ENCODE measurements at regions not wholly inside any gene's neighbourhood (a gene's known extent, or its start where the extent isn't known, plus 50 kb on each side); places are given as distances from the start of the nearest gene placed in this dataset.

DNA sequence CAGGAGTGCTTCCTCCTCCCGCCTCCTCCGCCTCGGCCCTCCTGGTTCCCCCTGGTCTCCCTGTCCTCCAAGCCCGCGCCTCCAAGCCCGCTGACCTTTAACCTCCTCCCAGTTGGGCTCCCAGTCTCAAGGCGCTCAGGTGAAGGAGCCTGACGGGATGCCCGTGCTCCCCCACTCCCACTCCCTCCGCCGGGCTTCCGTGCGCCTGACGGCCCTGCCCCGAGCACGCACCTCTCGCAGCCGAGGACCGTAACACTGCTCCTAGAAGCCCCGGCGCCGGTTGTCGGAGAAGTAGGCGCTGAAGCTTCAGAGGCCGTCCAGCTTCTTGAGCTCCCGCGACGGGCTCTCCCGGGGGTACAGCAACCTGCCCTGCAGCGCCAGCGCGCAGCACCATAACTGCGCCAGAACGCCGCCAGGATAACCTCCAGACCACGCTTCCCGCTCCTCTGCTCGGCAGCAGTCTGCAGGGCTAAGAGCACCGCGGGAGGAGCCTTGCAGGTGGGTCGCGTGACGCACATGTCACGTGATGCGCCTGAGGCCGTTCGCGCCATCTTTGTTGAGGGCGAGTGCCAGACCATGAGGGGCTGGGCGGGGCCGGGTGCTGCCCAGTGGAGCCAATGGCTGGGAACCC, 71.0 kb upstream of the ZNF479 start:
- TF ChIP-seq, protein P1, sequence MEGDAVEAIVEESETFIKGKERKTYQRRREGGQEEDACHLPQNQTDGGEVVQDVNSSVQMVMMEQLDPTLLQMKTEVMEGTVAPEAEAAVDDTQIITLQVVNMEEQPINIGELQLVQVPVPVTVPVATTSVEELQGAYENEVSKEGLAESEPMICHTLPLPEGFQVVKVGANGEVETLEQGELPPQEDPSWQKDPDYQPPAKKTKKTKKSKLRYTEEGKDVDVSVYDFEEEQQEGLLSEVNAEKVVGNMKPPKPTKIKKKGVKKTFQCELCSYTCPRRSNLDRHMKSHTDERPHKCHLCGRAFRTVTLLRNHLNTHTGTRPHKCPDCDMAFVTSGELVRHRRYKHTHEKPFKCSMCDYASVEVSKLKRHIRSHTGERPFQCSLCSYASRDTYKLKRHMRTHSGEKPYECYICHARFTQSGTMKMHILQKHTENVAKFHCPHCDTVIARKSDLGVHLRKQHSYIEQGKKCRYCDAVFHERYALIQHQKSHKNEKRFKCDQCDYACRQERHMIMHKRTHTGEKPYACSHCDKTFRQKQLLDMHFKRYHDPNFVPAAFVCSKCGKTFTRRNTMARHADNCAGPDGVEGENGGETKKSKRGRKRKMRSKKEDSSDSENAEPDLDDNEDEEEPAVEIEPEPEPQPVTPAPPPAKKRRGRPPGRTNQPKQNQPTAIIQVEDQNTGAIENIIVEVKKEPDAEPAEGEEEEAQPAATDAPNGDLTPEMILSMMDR (IDR thresholded peaks at IDR 0.05; ENCODE audit: insufficient read depth, low read length), result no peak
- TF ChIP-seq GABPA (IDR thresholded peaks at IDR 0.05; ENCODE audit: low read depth) (no peak), POLR2AphosphoS5 (IDR thresholded peaks at IDR 0.05; ENCODE audit: low read depth) (no peak), SPI1 (IDR thresholded peaks at IDR 0.05; ENCODE audit: borderline replicate concordance, low read depth) (no peak)
- TF ChIP-seq, protein P2, sequence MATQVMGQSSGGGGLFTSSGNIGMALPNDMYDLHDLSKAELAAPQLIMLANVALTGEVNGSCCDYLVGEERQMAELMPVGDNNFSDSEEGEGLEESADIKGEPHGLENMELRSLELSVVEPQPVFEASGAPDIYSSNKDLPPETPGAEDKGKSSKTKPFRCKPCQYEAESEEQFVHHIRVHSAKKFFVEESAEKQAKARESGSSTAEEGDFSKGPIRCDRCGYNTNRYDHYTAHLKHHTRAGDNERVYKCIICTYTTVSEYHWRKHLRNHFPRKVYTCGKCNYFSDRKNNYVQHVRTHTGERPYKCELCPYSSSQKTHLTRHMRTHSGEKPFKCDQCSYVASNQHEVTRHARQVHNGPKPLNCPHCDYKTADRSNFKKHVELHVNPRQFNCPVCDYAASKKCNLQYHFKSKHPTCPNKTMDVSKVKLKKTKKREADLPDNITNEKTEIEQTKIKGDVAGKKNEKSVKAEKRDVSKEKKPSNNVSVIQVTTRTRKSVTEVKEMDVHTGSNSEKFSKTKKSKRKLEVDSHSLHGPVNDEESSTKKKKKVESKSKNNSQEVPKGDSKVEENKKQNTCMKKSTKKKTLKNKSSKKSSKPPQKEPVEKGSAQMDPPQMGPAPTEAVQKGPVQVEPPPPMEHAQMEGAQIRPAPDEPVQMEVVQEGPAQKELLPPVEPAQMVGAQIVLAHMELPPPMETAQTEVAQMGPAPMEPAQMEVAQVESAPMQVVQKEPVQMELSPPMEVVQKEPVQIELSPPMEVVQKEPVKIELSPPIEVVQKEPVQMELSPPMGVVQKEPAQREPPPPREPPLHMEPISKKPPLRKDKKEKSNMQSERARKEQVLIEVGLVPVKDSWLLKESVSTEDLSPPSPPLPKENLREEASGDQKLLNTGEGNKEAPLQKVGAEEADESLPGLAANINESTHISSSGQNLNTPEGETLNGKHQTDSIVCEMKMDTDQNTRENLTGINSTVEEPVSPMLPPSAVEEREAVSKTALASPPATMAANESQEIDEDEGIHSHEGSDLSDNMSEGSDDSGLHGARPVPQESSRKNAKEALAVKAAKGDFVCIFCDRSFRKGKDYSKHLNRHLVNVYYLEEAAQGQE (IDR thresholded peaks at IDR 0.05; ENCODE audit: insufficient replicate concordance, low read depth), result no peak
